Suprapubic skin (tissue), 4 donors: ENCODE measurements at regions not wholly inside any gene's neighbourhood (a gene's known extent, or its start where the extent isn't known, plus 50 kb on each side); places are given as distances from the start of the nearest gene placed in this dataset.

Experiments used
- DNase-seq, 2 donors: peaks; one replicate each; pipeline ENCODE4 v3.0.0-alpha.2; 2019; ENCODE audit warnings: low spot score in 2 of 2
- H3K27ac ChIP-seq: fragments of 200-600 bp; sonication (generic); one replicate; pipeline ENCODE4 v1.5.1; 2019
- H3K27me3 ChIP-seq: fragments of 200-600 bp; sonication (generic); one replicate; pipeline ENCODE4 v1.5.1; 2019
- H3K36me3 ChIP-seq: fragments of 200-600 bp; sonication (generic); one replicate; pipeline ENCODE4 v1.5.1; 2019
- H3K4me1 ChIP-seq: fragments of 200-600 bp; sonication (generic); one replicate; pipeline ENCODE4 v1.5.1; 2019
- H3K4me3 ChIP-seq: fragments of 200-600 bp; sonication (generic); one replicate; pipeline ENCODE4 v1.5.1; 2019; ENCODE audit warnings: mild to moderate bottlenecking
- H3K9me3 ChIP-seq: fragments of 200-600 bp; sonication (generic); one replicate; pipeline ENCODE4 v1.5.1; 2019
- EP300 ChIP-seq: sonication (generic); formaldehyde crosslinking; IDR thresholded peaks from one replicate; pipeline ENCODE4 v1.6.1; 2017; ENCODE audit warnings: antibody characterized with exemption
- POLR2A ChIP-seq, 2 donors: fragments of 450-650 bp; IDR thresholded peaks; one replicate each; pipeline ENCODE4 v1.6.1; 2017; ENCODE audit warnings: antibody characterized with exemption in 2 of 2, mild to moderate bottlenecking in 2 of 2, moderate library complexity in 2 of 2
- POLR2AphosphoS5 ChIP-seq, 3 donors: sonication (generic); formaldehyde crosslinking; IDR thresholded peaks; one replicate each; pipeline ENCODE4 v1.6.1; 2017; ENCODE audit warnings: antibody characterized with exemption in 3 of 3
- WGBS: methylation state at CpG from one replicate; pipeline ENCODE4 v1.1.5; 2018; 5-methylcytosine and 5-hydroxymethylcytosine counted together
- TF ChIP-seq, protein P1 (sequence below), 2 donors: fragments of 200-600 bp in 1 of 2; fragments of 450-650 bp in 1 of 2; sonication (generic) in 1 of 2; IDR thresholded peaks; one replicate each; pipeline ENCODE4 v1.5.1; 2016 to 2019; ENCODE audit warnings: antibody characterized with exemption in 2 of 2, mild to moderate bottlenecking in 1 of 2, moderate library complexity in 1 of 2

DNA sequence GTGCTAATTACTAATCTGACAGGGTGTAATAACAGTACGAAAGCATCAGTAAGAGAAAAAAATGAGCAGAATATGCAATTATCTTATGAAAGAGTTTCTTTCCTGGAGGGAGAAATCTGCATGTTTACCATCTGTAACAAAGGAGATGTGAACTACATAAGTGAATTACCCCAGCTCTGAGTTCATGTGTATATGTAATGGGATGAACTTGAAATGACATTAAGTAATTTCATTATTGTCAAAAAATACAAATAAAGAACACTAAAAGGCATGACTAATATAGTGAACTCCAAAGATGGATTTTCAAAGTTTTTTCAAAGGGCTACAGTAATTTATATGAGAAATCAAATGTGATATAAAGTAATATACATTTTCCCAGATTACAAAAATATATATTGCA, 944.0 kb downstream of the MAT2B start:
- WGBS = 67% methylated on average over 1 of the region's 1 CpG
- no peak overlapping the region for H3K4me3 ChIP-seq
- no peaks in the 10 kb centered on the region for H3K36me3 ChIP-seq
- H3K27ac ChIP-seq = no peak overlapping the region
- no peaks in the 10 kb centered on the region for H3K27me3 ChIP-seq
- H3K4me1 ChIP-seq = no peaks in the 10 kb centered on the region
- H3K9me3 ChIP-seq = no peaks in the 10 kb centered on the region
- TF ChIP-seq POLR2A (IDR thresholded peaks at IDR 0.05) = no peak
- TF ChIP-seq POLR2AphosphoS5 (IDR thresholded peaks at IDR 0.05) = no peak
- TF ChIP-seq, protein P1, sequence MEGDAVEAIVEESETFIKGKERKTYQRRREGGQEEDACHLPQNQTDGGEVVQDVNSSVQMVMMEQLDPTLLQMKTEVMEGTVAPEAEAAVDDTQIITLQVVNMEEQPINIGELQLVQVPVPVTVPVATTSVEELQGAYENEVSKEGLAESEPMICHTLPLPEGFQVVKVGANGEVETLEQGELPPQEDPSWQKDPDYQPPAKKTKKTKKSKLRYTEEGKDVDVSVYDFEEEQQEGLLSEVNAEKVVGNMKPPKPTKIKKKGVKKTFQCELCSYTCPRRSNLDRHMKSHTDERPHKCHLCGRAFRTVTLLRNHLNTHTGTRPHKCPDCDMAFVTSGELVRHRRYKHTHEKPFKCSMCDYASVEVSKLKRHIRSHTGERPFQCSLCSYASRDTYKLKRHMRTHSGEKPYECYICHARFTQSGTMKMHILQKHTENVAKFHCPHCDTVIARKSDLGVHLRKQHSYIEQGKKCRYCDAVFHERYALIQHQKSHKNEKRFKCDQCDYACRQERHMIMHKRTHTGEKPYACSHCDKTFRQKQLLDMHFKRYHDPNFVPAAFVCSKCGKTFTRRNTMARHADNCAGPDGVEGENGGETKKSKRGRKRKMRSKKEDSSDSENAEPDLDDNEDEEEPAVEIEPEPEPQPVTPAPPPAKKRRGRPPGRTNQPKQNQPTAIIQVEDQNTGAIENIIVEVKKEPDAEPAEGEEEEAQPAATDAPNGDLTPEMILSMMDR (IDR thresholded peaks at IDR 0.05) = no peak
- TF ChIP-seq EP300 = no peak
- DNase-seq = no peak

DNA sequence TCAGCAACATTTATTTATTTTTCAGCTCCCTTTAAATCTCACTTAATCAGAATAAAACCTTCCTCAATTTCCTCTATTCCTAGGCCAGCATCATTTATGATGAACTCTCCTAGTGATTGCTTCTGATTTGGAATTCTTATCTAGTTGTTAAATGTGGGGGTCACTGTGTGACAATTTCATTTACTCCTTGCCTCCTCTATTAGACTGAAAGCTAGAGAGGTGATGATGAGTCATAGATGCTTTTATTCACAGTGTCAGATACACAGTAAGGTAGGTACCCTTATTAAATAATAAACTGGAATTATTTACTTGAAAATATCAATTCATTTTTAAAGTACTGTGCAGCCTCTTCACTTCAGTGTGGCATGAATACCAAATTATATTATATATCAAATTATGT, 960.6 kb downstream of the MAT2B start:
- no peaks in the 10 kb centered on the region for H3K27me3 ChIP-seq
- H3K4me3 ChIP-seq = no peak overlapping the region
- no peaks in the 10 kb centered on the region for H3K9me3 ChIP-seq
- DNase-seq = no peak
- no peak overlapping the region for H3K27ac ChIP-seq
- TF ChIP-seq POLR2A (IDR thresholded peaks at IDR 0.05) (no peak), POLR2AphosphoS5 (IDR thresholded peaks at IDR 0.05) (no peak), EP300 (no peak)
- TF ChIP-seq, protein P1 (IDR thresholded peaks at IDR 0.05) = no peak
- no peaks in the 10 kb centered on the region for H3K4me1 ChIP-seq
- H3K36me3 ChIP-seq = no peaks in the 10 kb centered on the region

DNA sequence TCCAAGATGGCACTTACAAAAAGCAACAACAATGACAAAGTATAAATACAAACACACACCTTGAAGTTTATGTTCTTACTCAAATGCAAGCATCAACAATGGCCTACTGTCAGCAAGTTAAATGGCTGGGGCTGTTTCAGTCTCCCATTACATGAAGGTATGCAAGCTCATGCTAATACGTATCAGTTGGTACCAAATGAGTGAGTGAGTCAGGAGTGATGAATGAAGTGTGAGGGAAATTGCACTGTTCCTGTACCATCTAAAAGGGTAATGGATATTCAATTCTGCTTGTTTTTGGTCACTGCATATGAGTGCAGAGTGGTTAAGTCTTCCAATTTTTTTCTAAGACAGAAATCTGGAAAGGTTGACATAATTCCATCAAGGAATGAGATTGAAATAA, 964.9 kb downstream of the MAT2B start:
- TF ChIP-seq POLR2A (IDR thresholded peaks at IDR 0.05) = no peak
- no peak for TF ChIP-seq POLR2AphosphoS5 (IDR thresholded peaks at IDR 0.05)
- TF ChIP-seq, protein P1 (IDR thresholded peaks at IDR 0.05) = no peak
- no peak for TF ChIP-seq EP300
- no peak for DNase-seq
- Histone ChIP-seq H3K4me3 (no peak overlapping the region), H3K9me3 (no peaks in the 10 kb centered on the region), H3K36me3 (no peaks in the 10 kb centered on the region), H3K27ac (no peak overlapping the region), H3K27me3 (no peaks in the 10 kb centered on the region), H3K4me1 (no peaks in the 10 kb centered on the region)
- 59% methylated on average over 1 of the region's 1 CpG for WGBS

DNA sequence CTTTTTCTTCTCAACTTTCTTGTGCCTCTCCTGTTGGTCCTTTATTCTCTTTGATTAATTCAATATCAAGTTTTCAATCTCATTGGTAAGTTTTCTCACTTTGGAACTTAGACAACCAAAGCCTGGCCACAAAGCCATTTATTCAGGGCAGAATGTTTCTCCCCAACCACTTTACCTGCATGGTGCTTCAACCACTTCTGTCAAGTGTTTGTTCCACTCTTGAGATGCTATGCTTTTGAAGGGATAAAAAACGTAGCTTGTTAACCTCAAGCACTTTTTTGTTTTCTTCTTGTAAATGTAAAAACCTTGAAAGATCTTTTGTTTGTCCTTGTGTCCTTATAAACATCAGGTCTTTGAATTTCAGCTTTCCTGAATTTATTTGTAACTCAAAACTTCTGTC, 966.7 kb downstream of the MAT2B start:
- DNase-seq = no peak
- Histone ChIP-seq H3K4me3 (no peak overlapping the region), H3K4me1 (no peaks in the 10 kb centered on the region), H3K27me3 (no peaks in the 10 kb centered on the region), H3K9me3 (no peaks in the 10 kb centered on the region), H3K36me3 (no peaks in the 10 kb centered on the region), H3K27ac (no peak overlapping the region)
- TF ChIP-seq, protein P1 (IDR thresholded peaks at IDR 0.05) = no peak
- TF ChIP-seq POLR2AphosphoS5 (IDR thresholded peaks at IDR 0.05) (no peak), EP300 (no peak), POLR2A (IDR thresholded peaks at IDR 0.05) (no peak)
- WGBS = 60% methylated on average over 1 of the region's 1 CpG

DNA sequence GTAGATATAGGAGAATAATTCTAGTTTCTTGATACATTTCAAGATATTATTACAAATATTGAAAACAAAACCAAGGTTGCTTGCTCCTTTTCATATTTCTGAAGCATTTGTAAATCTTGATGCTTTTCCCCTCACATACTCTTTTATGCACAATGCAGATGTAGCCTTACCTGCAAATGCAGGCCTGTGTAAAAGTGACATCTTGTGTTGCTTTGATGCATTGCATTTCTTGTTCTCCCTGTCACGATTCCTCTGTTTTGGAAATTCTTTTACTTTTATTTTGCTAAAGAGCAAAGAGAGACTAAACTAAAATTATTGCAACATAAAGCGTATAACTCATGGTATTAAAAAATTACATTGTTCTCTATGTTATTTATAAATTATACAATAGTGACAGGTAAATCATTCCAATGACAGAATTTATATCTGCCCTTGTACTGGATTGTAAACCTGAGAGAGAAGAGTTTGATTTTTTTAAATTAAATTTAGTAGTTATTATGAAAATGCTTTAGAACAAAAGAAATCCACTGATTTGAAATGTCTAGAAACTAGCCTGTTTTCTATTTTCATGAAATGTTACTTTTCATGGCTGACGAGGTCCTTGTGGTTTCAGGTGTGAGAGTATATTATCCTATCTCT, 970.0 kb downstream of the MAT2B start:
- WGBS = 75% methylated on average over 3 of the region's 3 CpGs
- no peak for DNase-seq
- TF ChIP-seq POLR2A (IDR thresholded peaks at IDR 0.05) (no peak), EP300 (no peak), POLR2AphosphoS5 (IDR thresholded peaks at IDR 0.05) (no peak)
- TF ChIP-seq, protein P1 (IDR thresholded peaks at IDR 0.05) = no peak

More for the DNA sequence above, 970.0 kb downstream of the MAT2B start:
- H3K4me1 ChIP-seq = no peaks in the 10 kb centered on the region
- no peaks in the 10 kb centered on the region for H3K27me3 ChIP-seq
- no peaks in the 10 kb centered on the region for H3K9me3 ChIP-seq
- H3K27ac ChIP-seq = no peak overlapping the region
- H3K4me3 ChIP-seq = no peak overlapping the region
- H3K36me3 ChIP-seq = no peaks in the 10 kb centered on the region
